ENCODE measurements at regions not wholly inside any gene's neighbourhood (a gene's known extent, or its start where the extent isn't known, plus 50 kb on each side); places are given as distances from the start of the nearest gene placed in this dataset.

DNA sequence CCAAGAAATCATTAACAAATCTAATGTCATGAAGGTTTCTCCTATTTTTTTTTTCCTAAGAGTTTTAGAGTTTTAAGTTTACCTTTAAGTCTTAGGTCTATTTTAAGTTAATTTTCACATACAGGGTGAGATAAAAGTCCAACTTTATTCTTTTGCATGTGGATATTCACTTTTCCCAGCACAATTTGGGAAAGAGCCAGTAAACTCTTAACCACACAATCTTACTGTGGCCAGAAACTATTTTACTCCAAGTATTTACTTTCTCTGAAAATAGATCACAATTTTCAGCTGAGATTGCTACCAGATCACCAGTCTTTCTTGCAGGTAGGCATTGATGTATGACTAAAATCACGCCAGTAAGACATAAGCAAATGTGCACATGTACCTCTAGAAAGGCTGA is 728.5 kb downstream of the TNS3 start:
- TF ChIP-seq, protein P1, sequence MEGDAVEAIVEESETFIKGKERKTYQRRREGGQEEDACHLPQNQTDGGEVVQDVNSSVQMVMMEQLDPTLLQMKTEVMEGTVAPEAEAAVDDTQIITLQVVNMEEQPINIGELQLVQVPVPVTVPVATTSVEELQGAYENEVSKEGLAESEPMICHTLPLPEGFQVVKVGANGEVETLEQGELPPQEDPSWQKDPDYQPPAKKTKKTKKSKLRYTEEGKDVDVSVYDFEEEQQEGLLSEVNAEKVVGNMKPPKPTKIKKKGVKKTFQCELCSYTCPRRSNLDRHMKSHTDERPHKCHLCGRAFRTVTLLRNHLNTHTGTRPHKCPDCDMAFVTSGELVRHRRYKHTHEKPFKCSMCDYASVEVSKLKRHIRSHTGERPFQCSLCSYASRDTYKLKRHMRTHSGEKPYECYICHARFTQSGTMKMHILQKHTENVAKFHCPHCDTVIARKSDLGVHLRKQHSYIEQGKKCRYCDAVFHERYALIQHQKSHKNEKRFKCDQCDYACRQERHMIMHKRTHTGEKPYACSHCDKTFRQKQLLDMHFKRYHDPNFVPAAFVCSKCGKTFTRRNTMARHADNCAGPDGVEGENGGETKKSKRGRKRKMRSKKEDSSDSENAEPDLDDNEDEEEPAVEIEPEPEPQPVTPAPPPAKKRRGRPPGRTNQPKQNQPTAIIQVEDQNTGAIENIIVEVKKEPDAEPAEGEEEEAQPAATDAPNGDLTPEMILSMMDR (IDR thresholded peaks at IDR 0.05), result no peak
- TF ChIP-seq POLR2A (IDR thresholded peaks at IDR 0.05), result no peak
